K562 (cell line): ENCODE measurements at regions not wholly inside any gene's neighbourhood (a gene's known extent, or its start where the extent isn't known, plus 50 kb on each side); places are given as distances from the start of the nearest gene placed in this dataset.

Experiments used
- ATAC-seq: fragments of 200-7000 bp; cut with Tn5 transposase; 3 replicates; pipeline ENCODE4 v1.9.1; 2020; ENCODE audit warnings: moderate library complexity
- BruUV-seq: library from RNA; stranded (reverse); fragments of 400-500 nt; replicated peaks from 2 replicates; lab custom pipeline; 2021; lab: Mats Ljungman, UMichigan
- CTCF ChIA-PET: fragments of 300-600 bp; formaldehyde crosslinking; extraction: SDS; loops from one replicate; lab custom pipeline; 2021; ENCODE audit warnings: low intra/inter-chr PET ratio; lab: Yijun Ruan, JAX
- POLR2A ChIA-PET: fragments of 300-600, 350-650 bp; sonication (Branson Sonifier 250); formaldehyde crosslinking; extraction: SDS; loops from one replicate; lab custom pipeline; 2021; ENCODE audit warnings: antibody characterized with exemption, inconsistent platforms; lab: Yijun Ruan, JAX
- DNase-seq, 4 experiments: peaks; one replicate each; pipeline versions ENCODE4 v3.0.0 to v3.0.0-alpha.2; 2011 to 2018; ENCODE audit warnings: low spot score in 3 of 4, mixed read lengths in 3 of 4; ENCODE audit errors: extremely low read depth in 1 of 4
- FAIRE-seq: peaks from 2 replicates; lab custom pipeline; 2011; peaks lifted over from hg19 to GRCh38; lab: Jason Lieb, UNC
- H2AFZ ChIP-seq: 2 replicates; pipeline ENCODE4 v1.6.0; 2011; ENCODE audit warnings: low read depth, low read length, control low read depth, inconsistent platforms
- H3K27ac ChIP-seq: fragments of 200-600 bp; 3 replicates; pipeline ENCODE4 v1.8.0; 2011; ENCODE audit warnings: low read depth, mild to moderate bottlenecking, control low read depth, inconsistent platforms, low read length, moderate library complexity, mixed read lengths; ENCODE audit errors: extremely low read depth
- H3K27me3 ChIP-seq, 2 experiments: fragments of 300-600 bp in 1 of 2; 2 replicates in 1 of 2; 3 replicates in 1 of 2; pipeline versions ENCODE4 v1.6.0 to v1.8.0; 2011; ENCODE audit warnings: inconsistent platforms in 2 of 2, low read length in 2 of 2, mild to moderate bottlenecking in 1 of 2, mixed read lengths in 1 of 2, moderate library complexity in 1 of 2; ENCODE audit not compliant: control insufficient read depth in 2 of 2, insufficient read depth in 2 of 2
- H3K36me3 ChIP-seq: fragments of 300-600 bp; 3 replicates; pipeline ENCODE4 v1.8.0; 2011; ENCODE audit warnings: mild to moderate bottlenecking, low read length, inconsistent platforms; ENCODE audit not compliant: control insufficient read depth, insufficient read depth
- H3K4me1 ChIP-seq, 2 experiments: fragments of 200-600 bp in 1 of 2; replicated peaks in 1 of 2; 2 replicates in 1 of 2; 3 replicates in 1 of 2; pipeline versions ENCODE4 v1.5.1 to v1.8.0; 2011; ENCODE audit warnings: inconsistent platforms in 2 of 2, low read length in 2 of 2, mild to moderate bottlenecking in 1 of 2, mixed read lengths in 1 of 2, moderate library complexity in 1 of 2; ENCODE audit not compliant: control insufficient read depth in 2 of 2, insufficient read depth in 2 of 2
- H3K4me2 ChIP-seq: 2 replicates; pipeline ENCODE4 v1.6.1; 2011; ENCODE audit warnings: low read length, control low read depth, inconsistent platforms, mixed read lengths; ENCODE audit not compliant: insufficient read depth
- H3K4me3 ChIP-seq: fragments of 200-600 bp; sonication (generic), shearing (Covaris generic); 2 replicates; pipeline ENCODE4 v1.5.1; 2016; ENCODE audit warnings: control low read depth, inconsistent platforms
- H3K79me2 ChIP-seq: fragments of 200-600 bp; 3 replicates; pipeline ENCODE4 v1.8.0; 2011; ENCODE audit warnings: low read length, inconsistent platforms; ENCODE audit not compliant: control insufficient read depth, insufficient read depth
- H3K9ac ChIP-seq, 2 experiments: 2 replicates each; pipeline versions ENCODE4 v1.6.0 to v1.6.1; 2011; ENCODE audit warnings: low read depth in 2 of 2, low read length in 2 of 2, control low read depth in 1 of 2, inconsistent platforms in 1 of 2, mild to moderate bottlenecking in 1 of 2, mixed read lengths in 1 of 2; ENCODE audit not compliant: insufficient read depth in 1 of 2
- H3K9me1 ChIP-seq: one replicate; pipeline ENCODE4 v1.6.0; 2011; ENCODE audit warnings: inconsistent platforms, mild to moderate bottlenecking, low read length, moderate library complexity; ENCODE audit not compliant: control insufficient read depth, insufficient read depth
- H3K9me3 ChIP-seq: replicated peaks from 2 replicates; pipeline ENCODE4 v1.5.1; 2011; ENCODE audit warnings: low read depth, low read length, inconsistent platforms; ENCODE audit not compliant: control insufficient read depth, insufficient read depth
- H4K20me1 ChIP-seq: replicated peaks from 2 replicates; pipeline ENCODE4 v1.6.1; 2011; ENCODE audit warnings: low read length, inconsistent platforms, mixed read lengths; ENCODE audit not compliant: control insufficient read depth, insufficient read depth
- EP400 ChIP-seq: fragments of 450-650 bp; IDR thresholded peaks from 2 replicates; pipeline ENCODE4 v1.6.1; 2017; ENCODE audit warnings: antibody characterized with exemption, mild to moderate bottlenecking, moderate library complexity
- HNRNPL ChIP-seq: fragments of 200-400 bp; formaldehyde crosslinking; IDR thresholded peaks from 2 replicates; pipeline ENCODE4 v1.6.1; 2017; ENCODE audit warnings: low read depth, mild to moderate bottlenecking, low read length
- IFI16 ChIP-seq: fragments of 250-450 bp; sonication (Bioruptor Pico); IDR thresholded peaks from 2 replicates; pipeline ENCODE4 v2.1.2; 2022; ENCODE audit warnings: mild to moderate bottlenecking, inconsistent platforms
- MYNN ChIP-seq, 2 experiments: sonication (generic); formaldehyde crosslinking in 1 of 2; IDR thresholded peaks; 2 replicates each; pipeline versions ENCODE4 v1.5.0 to v1.6.1; 2016 to 2020; ENCODE audit warnings: antibody characterized with exemption in 1 of 2, missing genetic modification reagents in 1 of 2
- PTTG1 ChIP-seq: fragments of 450-650 bp; IDR thresholded peaks from 2 replicates; pipeline ENCODE4 v1.6.1; 2016; ENCODE audit warnings: low read depth, mild to moderate bottlenecking, missing genetic modification characterization, missing compliant biosample characterization
- SMAD2 ChIP-seq: fragments of 150-350 bp; IDR thresholded peaks from 2 replicates; pipeline ENCODE4 v1.6.1; 2014; ENCODE audit warnings: low read depth, mild to moderate bottlenecking, low read length
- SOX6 ChIP-seq: fragments of 450-650 bp; IDR thresholded peaks from 2 replicates; pipeline ENCODE4 v1.6.1; 2014; ENCODE audit warnings: mild to moderate bottlenecking
- TRIM28 ChIP-seq: fragments of 450-650 bp; IDR thresholded peaks from 2 replicates; pipeline ENCODE4 v1.6.1; 2017
- ZNF175 ChIP-seq: fragments of 200-800 bp; sonication (Bioruptor generic); IDR thresholded peaks from 2 replicates; pipeline ENCODE4 v1.6.1; 2016; ENCODE audit warnings: low read depth, mild to moderate bottlenecking, missing genetic modification characterization, missing compliant biosample characterization
- ZNF23 ChIP-seq: fragments of 250-450 bp; sonication (Bioruptor Pico); IDR thresholded peaks from 2 replicates; pipeline ENCODE4 v1.4.0; 2020; ENCODE audit warnings: mild to moderate bottlenecking
- ZNF274 ChIP-seq: IDR thresholded peaks from 2 replicates; pipeline ENCODE4 v1.6.1; 2011; ENCODE audit warnings: low read depth, mild to moderate bottlenecking, low read length, moderate library complexity, borderline replicate concordance
- ZNF584 ChIP-seq: fragments of 200-800 bp; sonication (Bioruptor generic); IDR thresholded peaks from 2 replicates; pipeline ENCODE4 v1.6.1; 2016; ENCODE audit warnings: low read depth, mild to moderate bottlenecking, missing genetic modification characterization, missing compliant biosample characterization
- WGBS: fragments of 100-300 bp; shearing (Covaris generic); methylation state at CpG from one replicate; pipeline ENCODE4 v1.1.6; 2016; ENCODE audit warnings: low coverage, mixed read lengths; ENCODE audit not compliant: insufficient coverage; ENCODE audit errors: missing lambda C conversion rate; 5-methylcytosine and 5-hydroxymethylcytosine counted together
- in situ Hi-C: fragments of 300-500 bp; cut with MboI; formaldehyde crosslinking; loops from 4 replicates; pipeline ENCODE4 v1.15.0; 2018; ENCODE audit warnings: inconsistent platforms, mixed read lengths
- intact Hi-C: fragments of 100-400 bp; cut with micrococcal nuclease; formaldehyde crosslinking; loops from 2 replicates; pipeline ENCODE4 v1.14.2; 2022
- TF ChIP-seq, protein P1 (sequence below): fragments of 450-650 bp; formaldehyde crosslinking; IDR thresholded peaks from 2 replicates; pipeline ENCODE4 v1.4.0; 2022; ENCODE audit warnings: missing genetic modification characterization
- TF ChIP-seq, protein P2 (sequence below): fragments of 450-650 bp; formaldehyde crosslinking; IDR thresholded peaks from 2 replicates; pipeline ENCODE4 v1.4.0; 2020; ENCODE audit warnings: mild to moderate bottlenecking, moderate library complexity
- TF ChIP-seq, protein P3 (sequence below): fragments of 250-450 bp; sonication (Bioruptor Pico); IDR thresholded peaks from 2 replicates; pipeline ENCODE4 v1.6.1; 2021; ENCODE audit warnings: mild to moderate bottlenecking

DNA sequence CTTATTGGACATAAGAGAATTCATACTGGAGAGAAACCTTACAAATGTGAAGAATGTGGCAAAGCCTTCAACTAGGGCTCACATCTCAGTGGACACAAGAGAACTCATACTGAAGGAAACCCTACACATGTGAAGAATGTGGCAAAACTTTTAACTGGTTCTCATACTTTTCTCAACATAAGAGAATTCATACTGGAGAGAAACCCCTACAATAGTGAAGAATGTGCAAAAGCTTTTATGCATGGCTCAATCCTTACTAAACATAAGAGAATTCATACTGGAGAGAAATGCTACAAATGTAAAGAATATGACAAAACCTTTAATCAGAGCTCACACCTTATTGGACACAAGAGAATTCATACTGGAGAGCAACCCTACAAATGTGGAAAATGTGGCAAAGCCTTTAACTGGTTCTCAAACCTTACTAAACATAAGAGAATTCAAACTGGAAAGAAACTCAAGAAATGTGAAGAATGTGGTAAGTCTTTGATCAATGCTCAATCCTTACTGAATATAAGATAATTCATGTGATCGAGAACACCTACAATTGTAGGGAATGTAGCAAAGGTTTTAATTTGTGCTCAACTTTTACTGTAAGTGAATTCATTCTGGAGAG lies 121.8 kb upstream of the ZNF722 start:
- Histone ChIP-seq H3K9me1 (no peaks in the 10 kb centered on the region), H3K9me3 (no peaks in the 10 kb centered on the region), H3K36me3 (no peaks in the 10 kb centered on the region), H3K4me2 (no peak overlapping the region), H3K4me3 (no peak overlapping the region), H3K79me2 (no peaks in the 10 kb centered on the region), H3K27ac (no peak overlapping the region), H4K20me1 (no peaks in the 10 kb centered on the region), H2AFZ (no peak overlapping the region), H3K9ac (no peak overlapping the region), H3K4me1 (no peaks in the 10 kb centered on the region), H3K27me3 (no peaks in the 10 kb centered on the region)
- DNase-seq (no peak), ATAC-seq (no peak), FAIRE-seq (no peak)
- intact Hi-C loops (no loop called here), in situ Hi-C loops (no loop called here)
- TF ChIP-seq, protein P1, sequence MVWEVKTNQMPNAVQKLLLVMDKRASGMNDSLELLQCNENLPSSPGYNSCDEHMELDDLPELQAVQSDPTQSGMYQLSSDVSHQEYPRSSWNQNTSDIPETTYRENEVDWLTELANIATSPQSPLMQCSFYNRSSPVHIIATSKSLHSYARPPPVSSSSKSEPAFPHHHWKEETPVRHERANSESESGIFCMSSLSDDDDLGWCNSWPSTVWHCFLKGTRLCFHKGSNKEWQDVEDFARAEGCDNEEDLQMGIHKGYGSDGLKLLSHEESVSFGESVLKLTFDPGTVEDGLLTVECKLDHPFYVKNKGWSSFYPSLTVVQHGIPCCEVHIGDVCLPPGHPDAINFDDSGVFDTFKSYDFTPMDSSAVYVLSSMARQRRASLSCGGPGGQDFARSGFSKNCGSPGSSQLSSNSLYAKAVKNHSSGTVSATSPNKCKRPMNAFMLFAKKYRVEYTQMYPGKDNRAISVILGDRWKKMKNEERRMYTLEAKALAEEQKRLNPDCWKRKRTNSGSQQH (CRISPR knock-in tag) = no peak
- TF ChIP-seq PTTG1 (no peak), ZNF584 (CRISPR knock-in tag) (no peak), ZNF23 (CRISPR knock-in tag) (no peak), MYNN (IDR thresholded peaks at IDR 0.05) (no peak), MYNN (CRISPR knock-in tag; IDR thresholded peaks at IDR 0.05) (no peak), EP400 (no peak), IFI16 (CRISPR knock-in tag) (no peak), SMAD2 (no peak), TRIM28 (peak; percentile 33; the same call in 1 of the 2 replicates), HNRNPL (no peak), SOX6 (no peak), ZNF175 (CRISPR knock-in tag) (no peak), ZNF274 (peak; percentile 96)
- TF ChIP-seq, protein P2, sequence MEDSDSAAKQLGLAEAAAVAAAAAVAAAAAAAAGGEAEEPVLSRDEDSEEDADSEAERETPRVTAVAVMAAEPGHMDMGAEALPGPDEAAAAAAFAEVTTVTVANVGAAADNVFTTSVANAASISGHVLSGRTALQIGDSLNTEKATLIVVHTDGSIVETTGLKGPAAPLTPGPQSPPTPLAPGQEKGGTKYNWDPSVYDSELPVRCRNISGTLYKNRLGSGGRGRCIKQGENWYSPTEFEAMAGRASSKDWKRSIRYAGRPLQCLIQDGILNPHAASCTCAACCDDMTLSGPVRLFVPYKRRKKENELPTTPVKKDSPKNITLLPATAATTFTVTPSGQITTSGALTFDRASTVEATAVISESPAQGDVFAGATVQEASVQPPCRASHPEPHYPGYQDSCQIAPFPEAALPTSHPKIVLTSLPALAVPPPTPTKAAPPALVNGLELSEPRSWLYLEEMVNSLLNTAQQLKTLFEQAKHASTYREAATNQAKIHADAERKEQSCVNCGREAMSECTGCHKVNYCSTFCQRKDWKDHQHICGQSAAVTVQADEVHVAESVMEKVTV (CRISPR knock-in tag) = no peak
- TF ChIP-seq, protein P3, sequence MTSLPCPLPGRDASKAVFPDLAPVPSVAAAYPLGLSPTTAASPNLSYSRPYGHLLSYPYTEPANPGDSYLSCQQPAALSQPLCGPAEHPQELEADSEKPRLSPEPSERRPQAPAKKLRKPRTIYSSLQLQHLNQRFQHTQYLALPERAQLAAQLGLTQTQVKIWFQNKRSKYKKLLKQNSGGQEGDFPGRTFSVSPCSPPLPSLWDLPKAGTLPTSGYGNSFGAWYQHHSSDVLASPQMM (CRISPR knock-in tag) = no peak
- no TSS peak for BruUV-seq
- WGBS = 0% methylated on average over 1 of the region's 1 CpG
- POLR2A ChIA-PET = no interaction called here
- CTCF ChIA-PET = no interaction called here
